Tongue (tissue), 1 donor: ENCODE measurements at regions not wholly inside any gene's neighbourhood (a gene's known extent, or its start where the extent isn't known, plus 50 kb on each side); places are given as distances from the start of the nearest gene placed in this dataset.
"Not testable (repeated sequence)": the region's sequence is repeated elsewhere in the genome, so short reads cannot be mapped to it uniquely, and the experiment has no call there.

Experiments
- DNase-seq: peaks from one replicate; pipeline ENCODE4 v3.0.0-alpha.2; 2015

GRCh38 chr3:21995079-21995607 is 244.1 kb upstream of the ZNF385D start:
- DNase-seq = no peak

GRCh38 chr3:22007368-22007767 is 256.4 kb upstream of the ZNF385D start:
- DNase-seq = no peak

GRCh38 chr3:22010997-22011396 is 260.0 kb upstream of the ZNF385D start:
- DNase-seq = no peak

- DNase-seq = no peak
Measured at GRCh38 chr3:22012471-22012870, 261.5 kb upstream of the ZNF385D start.

- DNase-seq = peak; percentile 2
Measured at GRCh38 chr3:22013641-22014040, 262.6 kb upstream of the ZNF385D start.

GRCh38 chr3:22016197-22016596 is 265.2 kb upstream of the ZNF385D start:
- no peak for DNase-seq

- DNase-seq = not testable (repeated sequence)
Measured at GRCh38 chr3:22024638-22025037, 273.6 kb upstream of the ZNF385D start.

GRCh38 chr3:22029480-22029879 is 278.5 kb upstream of the ZNF385D start:
- DNase-seq = no peak

- peak; percentile 10 for DNase-seq
Measured at GRCh38 chr3:22039161-22039560, 288.2 kb upstream of the ZNF385D start.

- no peak for DNase-seq
Measured at GRCh38 chr3:22040150-22040549, 289.1 kb upstream of the ZNF385D start.

- no peak for DNase-seq
Measured at GRCh38 chr3:22045882-22046281, 294.9 kb upstream of the ZNF385D start.

- DNase-seq = no peak
Measured at GRCh38 chr3:22063500-22063899, 312.5 kb upstream of the ZNF385D start.

- no peak for DNase-seq
Measured at GRCh38 chr3:22068619-22069018, 317.6 kb upstream of the ZNF385D start.

- DNase-seq = no peak
Measured at GRCh38 chr3:22088204-22088603, 337.2 kb upstream of the ZNF385D start.

GRCh38 chr3:22089284-22089683 is 338.3 kb upstream of the ZNF385D start:
- peak; percentile 20 for DNase-seq

- DNase-seq = no peak
Measured at GRCh38 chr3:22091329-22091728, 340.3 kb upstream of the ZNF385D start.

GRCh38 chr3:22098021-22098420 is 347.0 kb upstream of the ZNF385D start:
- DNase-seq = no peak

- no peak for DNase-seq
Measured at GRCh38 chr3:22101351-22101750, 350.3 kb upstream of the ZNF385D start.

GRCh38 chr3:22101811-22102210 is 350.8 kb upstream of the ZNF385D start:
- no peak for DNase-seq

- DNase-seq = no peak
Measured at GRCh38 chr3:22103423-22103822, 352.4 kb upstream of the ZNF385D start.

- no peak for DNase-seq
Measured at GRCh38 chr3:22106213-22106896, 355.3 kb upstream of the ZNF385D start.

- DNase-seq = no peak
Measured at GRCh38 chr3:22111226-22111625, 360.2 kb upstream of the ZNF385D start.

- DNase-seq = no peak
Measured at GRCh38 chr3:22113453-22113852, 362.4 kb upstream of the ZNF385D start.

GRCh38 chr3:22115581-22115980 is 364.6 kb upstream of the ZNF385D start:
- DNase-seq = no peak

- DNase-seq = no peak
Measured at GRCh38 chr3:22117091-22117490, 366.1 kb upstream of the ZNF385D start.
